ELR (cell line): ENCODE measurements at regions not wholly inside any gene's neighbourhood (a gene's known extent, or its start where the extent isn't known, plus 50 kb on each side); places are given as distances from the start of the nearest gene placed in this dataset.

Source experiments
- DNase-seq: peaks from one replicate; pipeline ENCODE4 v3.0.0-alpha.2; 2015; ENCODE audit warnings: low read depth

DNA sequence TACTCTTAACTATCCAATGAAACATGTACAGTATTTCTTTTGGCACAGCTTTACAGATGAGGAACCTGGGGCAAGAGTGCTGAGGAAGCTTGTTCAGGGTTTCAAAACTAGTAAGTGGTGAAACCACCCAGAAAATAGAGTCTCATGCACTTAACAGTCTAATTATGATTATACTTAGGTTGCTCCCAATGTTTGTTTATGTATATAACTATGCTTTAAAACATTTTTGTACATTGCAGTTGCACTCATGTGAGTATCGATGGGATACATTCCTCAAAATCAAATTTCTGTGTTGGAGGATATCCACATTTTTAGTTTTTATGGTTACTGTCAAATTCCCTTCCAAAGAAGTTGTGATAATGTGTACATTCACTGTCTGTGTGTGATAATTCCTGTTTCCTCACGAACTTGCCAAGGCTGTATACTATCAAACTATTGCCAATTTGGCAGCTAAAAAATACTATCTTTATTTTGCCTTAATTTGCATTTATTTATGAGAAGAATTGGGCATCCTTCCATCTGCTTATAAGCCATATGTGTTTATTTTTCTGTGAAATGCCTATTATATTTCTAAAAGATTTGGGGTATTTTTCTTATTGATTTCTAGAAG is 143.9 kb upstream of the SSTR1 start:
- DNase-seq: no peak

DNA sequence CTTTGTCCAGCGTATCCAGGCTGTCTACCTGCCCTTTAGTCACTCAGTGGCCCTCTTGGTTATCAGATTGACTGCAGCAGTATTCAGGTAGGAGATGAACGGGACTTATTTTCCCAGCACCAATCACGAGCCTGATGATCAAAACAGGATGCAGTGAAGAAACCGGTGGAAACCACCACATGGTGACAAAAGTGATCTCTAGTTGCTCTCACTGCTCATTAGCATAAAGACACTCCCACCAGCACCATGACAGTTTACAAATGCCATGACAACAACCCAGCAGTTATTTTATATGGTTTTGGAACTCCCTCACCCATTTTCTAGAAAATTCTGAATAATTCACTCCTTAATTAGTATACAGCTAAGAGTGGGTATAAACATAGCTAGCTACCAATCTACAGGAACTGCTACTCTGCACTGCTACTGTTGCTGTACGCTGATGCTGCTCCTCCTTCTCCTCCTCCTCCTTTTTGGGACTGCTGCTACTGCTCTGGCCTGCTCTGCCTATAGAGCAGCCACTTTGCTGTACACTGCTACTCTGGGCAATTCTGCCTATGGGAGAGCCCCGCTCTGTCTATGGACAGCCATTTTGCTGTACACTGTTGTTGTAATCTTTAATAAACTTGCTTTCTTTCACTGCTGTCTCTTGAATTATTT is 142.5 kb upstream of the SSTR1 start:
- peak; percentile 2 for DNase-seq

DNA sequence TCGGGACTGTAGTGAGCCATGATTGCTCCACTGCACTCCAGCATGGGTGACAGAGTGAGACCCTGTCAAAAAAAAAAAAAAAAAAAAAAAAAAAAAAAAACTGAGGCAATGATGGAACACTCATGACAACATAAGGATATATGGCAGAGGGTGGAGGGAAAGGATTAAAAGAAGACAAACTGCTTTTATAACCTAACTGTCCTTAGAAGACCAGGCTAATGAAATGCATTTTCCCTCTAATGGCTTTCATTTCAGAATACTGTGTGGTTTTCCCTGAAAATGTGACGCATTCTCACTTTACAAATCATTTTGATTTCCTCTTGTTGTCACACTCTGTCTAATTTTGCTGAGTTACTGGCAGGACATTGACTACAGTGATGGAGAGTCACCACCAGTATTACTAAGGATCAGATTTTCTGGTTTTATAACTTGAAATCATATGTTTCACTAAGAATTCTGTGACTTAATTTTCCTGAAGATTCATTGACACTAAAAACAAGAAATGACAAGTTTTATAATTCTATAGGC is 137.6 kb upstream of the SSTR1 start:
- no peak for DNase-seq

DNA sequence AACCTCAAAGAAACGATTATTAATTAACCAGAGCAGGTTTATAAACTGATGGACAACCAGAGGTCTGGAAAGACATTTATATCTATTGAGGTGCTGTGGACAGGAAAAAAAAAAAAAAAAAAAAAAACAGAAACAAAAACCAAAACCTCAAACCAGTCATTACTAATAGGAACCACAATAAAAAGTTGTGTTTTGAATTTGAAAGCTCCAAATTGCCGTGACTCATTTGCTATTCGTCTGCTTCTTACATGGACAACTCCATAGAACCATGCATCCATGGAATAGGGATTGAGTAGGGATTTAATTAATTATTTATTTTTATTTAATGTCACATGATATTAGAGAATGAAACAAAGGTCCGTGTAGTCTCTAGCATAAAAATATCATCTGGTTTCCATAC is 134.1 kb upstream of the SSTR1 start:
- peak; percentile 75 for DNase-seq

DNA sequence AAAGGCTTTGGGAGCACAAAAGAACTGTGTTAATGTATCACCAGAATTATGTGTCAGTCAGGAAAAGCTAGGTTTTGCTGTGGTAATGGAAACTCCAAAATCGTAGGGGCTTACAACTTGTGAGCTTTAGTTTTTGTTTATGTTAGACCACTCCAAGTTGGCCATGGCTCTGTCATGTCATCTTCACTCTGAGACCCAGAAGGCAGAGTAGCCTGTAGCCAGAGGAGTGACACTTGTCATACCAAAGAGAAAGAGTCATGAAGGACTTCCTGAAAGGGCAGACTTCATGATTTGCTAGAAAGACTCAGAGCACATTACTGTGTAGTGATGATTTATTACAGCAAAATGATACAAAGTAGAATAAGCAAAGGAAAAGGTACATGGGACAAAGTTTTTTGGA is 133.6 kb upstream of the SSTR1 start:
- DNase-seq: peak; percentile 41

DNA sequence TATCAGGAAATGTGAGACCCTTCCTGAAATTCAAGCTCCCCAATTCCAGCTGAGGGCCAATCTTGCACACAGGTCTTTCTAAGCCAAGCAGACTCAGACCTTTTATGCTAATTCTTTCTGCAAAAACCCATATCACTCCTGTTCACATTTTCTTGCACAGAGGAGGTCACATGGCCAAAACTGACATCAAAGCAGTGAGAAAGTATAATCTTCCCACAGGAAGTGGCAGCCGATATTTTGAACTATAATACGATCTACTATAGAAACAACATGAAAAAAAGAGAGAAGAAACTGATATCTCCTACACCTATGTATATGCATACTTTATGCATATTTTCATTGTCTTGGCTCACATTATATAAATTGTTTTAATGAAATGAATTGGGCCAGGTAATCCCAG is 132.9 kb upstream of the SSTR1 start:
- DNase-seq: no peak

DNA sequence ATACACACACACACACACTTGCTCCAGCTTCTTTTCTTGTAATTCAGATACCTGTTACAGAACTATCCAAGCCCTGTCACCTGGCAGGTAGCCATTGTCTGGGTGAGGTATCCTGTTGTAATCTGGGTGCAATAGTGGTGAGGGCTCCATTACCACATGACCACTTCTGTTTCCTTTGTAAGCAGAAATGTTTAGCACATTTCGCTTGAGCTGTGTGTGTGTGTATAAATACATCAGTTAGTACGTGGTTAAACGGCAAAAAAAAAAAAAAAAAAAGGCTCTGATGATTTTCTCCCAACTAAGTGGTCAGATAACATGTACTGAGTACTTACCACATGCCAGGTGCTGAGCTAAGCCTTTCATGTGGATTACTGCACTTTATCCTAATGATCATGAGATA is 129.3 kb upstream of the SSTR1 start:
- DNase-seq: no peak

DNA sequence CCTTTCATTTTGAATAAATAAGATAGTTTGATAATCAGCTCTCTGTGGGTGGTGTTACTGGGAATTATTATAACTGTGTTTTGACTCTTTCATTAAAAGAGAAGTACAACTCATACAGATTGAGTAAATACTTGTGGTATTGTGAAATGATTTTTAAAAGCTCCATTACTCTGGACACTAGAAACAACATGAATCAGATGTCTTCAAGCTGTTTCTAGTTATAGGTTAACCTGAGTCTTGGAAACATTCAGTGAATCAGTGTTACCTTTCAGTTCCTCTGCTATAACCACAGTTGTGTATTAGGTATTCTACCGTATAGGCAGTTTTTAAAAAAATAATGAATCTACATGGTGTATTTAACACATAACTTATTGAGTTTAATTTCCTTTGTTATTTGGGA is 128.4 kb upstream of the SSTR1 start:
- peak; percentile 16 for DNase-seq

DNA sequence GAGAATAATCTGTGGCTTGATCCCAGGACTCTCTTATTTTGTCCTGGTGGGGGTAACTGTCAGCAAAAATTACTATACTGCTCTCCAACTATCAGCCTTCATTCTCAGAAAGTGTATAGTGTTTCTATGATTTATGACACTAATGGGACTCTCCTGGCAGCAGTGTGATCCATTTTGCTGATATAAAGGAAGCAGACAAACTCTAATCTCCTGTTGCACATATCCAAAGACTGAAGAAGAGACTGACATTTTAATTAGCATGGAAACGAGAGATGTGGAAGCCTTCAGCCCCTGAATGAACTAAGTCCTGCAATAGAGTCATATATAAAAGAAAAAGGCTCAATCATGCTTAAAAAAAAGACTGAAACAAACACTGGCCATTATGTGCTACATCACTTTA is 127.8 kb upstream of the SSTR1 start:
- no peak for DNase-seq

DNA sequence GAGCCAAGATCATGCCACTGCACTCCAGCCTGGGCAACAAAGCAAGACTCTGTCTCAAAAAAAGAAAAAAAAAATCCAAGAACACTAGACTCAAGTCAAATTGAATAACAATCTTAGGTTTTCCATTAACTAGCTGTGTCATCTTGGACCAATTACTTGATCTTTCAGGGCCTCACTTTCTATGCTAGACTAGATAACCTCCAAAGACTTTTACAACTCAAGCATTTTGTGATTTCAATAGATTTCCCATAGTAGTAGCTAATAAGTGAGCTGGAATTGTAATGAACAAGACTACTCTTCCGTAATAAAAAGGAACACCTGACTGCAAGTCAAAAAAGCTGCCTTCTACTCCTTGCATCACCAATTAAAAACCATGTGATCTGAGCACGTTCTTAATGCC is 127.0 kb upstream of the SSTR1 start:
- DNase-seq: no peak

DNA sequence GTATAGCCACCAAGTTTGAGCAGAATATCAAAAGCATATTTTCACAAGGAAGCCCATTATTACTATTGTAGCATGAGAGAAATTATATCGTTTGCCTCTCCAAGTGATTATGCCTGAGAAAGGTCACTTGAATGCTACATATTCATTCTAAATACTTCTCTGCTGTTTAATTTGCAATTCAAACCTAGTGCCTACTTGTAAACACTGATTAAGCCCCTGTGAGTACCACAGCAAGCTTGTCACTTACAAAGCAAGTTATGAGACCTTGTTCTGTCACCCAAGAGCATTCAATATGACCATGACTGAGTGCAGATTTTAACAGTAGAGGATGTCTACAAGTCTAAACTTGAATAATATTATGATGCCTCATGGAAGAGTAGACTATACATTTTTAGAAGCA is 124.7 kb upstream of the SSTR1 start:
- no peak for DNase-seq

DNA sequence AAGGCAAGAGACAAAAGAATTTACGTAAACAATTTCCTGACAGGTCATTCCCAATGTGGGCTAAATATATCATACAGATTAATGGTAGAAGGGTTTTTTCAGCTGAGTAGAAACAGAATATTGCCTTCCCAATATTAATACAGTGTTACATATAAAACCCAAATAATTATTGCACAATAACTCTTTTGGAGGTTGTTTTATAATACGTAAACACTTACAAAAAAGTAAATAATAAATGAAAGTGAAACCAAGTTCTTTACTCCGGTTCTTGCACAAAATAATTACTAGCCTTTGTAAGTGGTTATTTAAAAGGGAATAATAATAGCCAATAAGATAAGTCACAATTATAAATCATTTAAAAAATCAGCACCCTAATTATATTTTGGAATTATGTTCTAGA is 118.6 kb upstream of the SSTR1 start:
- DNase-seq: no peak

DNA sequence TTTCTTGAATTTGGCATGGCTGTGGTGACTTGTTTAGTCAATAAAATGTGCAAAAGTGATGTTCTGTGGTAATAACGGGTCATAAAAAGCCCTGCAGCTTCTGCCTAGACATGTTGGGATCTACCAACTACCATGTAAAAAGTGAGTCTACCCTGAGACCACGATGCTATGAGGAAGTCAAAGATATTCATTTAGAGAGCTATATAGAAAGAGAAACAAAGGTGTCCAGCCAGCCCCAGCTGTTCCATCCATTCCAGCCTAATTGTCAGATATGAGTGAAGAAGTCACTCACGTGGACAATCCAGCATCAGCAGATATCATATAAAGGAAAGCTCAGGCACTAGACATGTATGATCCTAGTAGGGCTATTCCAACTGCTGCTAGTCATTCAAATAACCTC is 117.2 kb upstream of the SSTR1 start:
- DNase-seq: no peak

DNA sequence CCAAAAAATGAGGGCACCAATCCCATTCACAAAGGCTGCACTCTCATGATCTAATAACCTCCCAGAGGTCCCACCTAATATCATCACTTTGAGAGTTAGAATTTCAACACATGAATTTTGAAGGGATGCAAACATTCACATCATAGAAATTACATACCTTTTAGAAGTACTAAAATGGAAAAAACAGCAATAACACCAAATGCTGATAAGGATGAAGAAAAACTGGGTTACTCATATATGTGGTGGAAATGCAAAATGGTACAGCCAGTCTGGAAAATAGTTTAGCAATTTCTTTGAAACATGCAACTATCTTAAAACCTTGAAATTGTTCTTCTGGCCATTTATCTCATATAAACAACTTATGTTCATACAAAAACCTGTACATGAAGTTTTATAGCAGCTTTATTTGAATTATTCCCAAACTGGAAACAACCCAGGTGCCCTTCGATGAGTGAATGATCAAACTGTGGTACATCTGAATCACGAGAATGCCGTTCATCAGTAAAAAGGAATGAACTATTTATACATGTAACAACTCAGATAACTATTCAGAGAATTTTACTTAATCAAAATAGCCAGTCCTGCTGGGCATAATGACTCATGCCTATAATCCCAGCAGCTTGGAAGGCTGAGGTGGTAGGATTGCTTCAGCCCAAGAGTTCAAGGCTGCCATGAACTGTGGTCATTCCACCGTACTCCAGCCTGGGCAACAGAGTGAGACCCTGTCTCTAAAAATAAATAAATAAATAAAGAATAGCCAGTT is 109.4 kb upstream of the SSTR1 start:
- DNase-seq: peak; percentile 95

DNA sequence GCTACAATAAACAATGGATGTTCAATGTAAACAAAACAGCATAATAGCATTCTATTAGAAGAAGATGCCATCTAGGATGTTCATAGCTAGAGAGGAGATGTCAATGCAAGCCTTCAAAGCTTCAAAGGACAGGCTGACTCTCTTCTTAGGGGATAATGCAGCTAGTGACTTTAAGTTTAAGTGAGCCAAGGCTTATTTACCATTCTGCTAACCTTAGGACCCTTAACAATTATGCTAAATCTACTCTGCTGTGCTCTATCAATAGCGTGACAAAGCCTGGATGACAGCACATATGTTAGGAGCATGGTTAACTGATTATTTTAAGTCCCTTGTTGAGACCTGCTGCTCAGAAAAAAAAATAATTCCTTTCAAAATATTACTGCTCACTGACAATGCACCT is 106.0 kb upstream of the SSTR1 start:
- DNase-seq: no peak

DNA sequence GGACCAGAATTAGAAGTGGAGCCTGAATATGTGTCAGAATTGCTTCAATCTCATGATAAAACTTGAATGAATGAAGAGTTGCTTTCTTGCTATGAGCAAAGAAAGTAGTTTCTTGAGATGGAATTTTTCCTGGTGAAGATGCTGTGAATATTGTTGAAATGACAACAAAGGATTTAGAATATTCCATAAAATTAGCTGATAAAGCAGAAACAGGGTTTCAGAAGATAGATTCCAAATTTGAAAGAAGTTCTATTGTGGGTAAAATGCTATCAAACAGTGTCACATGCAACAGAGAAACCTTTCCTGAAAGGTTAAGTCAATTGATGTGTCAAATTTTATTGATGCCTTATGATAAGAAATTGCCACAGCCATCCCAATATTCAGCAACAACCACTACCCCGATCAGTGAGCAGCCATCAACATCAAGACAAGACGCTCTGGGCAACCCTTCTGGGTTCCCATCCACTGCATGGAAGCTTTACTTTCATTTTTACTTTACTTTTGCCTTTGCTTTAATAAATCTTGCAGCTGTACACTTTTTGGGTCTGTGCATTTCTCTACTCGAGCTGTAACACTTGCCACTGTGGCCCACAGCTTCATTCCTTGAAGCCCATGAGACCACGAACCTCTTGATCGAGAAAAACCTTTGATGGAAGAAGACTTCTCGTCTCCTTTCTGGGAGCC is 104.0 kb upstream of the SSTR1 start:
- no peak for DNase-seq

DNA sequence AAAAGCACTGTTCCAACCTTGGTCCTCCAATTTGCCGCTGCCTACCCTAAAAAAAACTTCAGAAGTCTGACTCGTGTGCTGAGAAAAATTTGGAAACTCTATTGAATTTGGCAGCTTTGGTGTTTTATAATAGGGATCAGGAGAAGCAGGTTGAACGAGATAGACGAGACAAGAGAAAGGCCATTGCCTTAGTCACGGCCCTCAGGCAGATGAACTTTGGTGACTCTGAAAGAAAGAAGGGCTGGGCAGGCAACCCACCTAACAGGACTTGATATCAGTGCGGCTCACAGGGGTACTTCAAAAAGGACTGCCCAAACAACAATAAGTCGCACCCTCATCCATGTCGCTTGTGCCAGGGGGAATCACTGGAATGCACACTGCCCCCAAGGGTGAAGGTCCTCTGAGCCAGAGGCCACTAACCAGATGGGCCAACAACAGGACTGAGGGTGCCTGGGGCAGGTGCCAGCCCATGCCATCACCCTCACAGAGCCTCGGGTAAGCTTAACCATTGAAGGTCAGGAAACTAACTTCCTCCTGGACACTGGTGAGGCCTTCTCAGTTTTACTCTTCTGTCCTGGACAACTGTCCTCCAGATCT is 102.5 kb upstream of the SSTR1 start:
- DNase-seq: no peak

DNA sequence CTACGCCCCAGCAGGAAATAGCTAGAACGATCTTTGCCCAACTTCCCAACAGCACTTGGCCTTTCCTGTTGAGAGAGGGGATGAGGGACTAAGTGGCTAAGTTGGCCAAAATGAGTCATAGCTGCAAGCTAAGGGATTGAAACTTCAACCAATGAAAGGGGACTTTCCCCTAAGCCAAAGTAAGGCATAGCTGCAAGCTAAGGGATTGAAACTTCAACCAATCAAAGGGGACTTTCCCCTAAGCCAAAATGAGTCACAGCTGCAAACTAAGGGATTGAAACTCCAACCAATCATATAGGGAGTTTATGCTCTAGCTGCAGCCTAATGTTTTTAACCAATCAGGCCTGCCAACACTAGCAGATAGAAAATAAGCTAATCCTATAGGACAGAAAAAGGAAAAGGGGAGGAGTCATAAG is 100.5 kb upstream of the SSTR1 start:
- peak; percentile 39 for DNase-seq

DNA sequence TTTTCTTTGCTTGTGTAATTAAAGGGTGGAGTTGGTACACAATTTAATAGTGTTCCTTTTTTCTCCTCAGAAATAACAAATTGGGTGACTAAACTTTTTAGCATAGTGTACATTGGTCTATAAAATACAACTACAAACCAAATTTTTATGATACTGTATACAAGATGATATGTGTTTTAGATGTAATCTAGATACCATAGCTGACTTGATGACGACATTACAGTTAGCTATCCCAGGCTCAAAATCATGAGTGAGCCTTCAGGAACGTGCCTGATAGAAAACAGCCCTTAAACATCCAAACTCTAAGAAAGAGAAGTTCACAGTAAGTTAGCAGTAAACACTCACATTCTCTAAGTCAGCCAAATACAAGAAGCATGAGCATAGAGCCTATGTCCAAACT is 99.0 kb upstream of the SSTR1 start:
- DNase-seq: peak; percentile 84

DNA sequence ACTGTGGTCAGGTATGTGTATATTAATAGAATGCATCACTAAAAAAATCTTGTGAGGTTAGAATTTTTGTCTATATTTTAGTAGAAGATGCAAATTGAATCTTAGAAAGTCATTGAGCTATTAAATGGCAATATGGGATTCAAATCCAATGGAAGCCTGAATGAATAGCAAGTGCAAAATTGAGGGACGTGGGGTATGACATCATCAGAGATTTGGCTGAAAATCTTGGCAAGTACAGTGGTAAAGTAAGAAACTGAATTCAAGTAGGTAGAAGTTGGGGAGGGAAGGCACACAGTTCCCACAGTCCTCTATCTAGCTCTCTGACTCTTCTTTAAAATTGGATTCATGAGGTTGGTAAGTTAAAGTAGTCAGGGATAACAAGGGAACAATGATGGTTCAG is 97.4 kb upstream of the SSTR1 start:
- DNase-seq: no peak

DNA sequence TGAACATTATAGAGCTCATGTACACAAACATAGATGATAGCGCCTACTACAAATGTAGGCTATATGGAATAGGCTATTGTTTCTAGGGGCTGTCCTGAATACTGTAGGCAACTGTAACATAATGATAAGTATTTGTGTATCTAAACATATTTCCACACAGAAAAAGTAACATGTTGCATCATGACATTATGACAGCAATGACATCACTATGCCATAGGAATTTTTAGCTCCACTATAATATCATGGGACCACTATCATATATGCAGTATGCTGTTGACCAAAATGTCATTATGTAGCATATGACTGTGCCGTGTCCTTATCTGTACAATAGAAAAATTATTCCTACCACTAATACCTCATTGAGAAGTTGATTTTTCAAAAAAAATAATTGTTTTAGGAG is 96.7 kb upstream of the SSTR1 start:
- DNase-seq: no peak

DNA sequence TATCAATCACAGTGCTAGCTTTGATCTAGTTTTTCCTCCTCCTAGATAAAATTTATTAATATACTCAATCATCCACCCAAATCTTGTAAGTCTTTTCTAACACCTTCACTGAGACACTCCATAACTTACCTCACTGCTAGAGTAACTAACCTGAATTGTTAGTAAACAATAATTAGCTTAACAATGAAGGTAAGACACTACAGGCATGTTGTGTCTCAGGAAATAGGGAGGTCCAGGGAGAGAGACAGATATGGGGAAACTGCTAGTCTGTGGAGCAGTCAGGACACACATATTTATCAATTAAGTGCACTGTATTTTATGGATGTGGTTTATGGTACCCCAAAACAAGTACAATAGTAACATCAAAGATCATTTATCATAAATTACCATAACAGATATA is 94.2 kb upstream of the SSTR1 start:
- no peak for DNase-seq
